C4-2B (cell line): ENCODE measurements at regions not wholly inside any gene's neighbourhood (a gene's known extent, or its start where the extent isn't known, plus 50 kb on each side); places are given as distances from the start of the nearest gene placed in this dataset.

Experiments
- H3K27ac ChIP-seq: fragments of 450-650 bp; 2 replicates; pipeline ENCODE4 v1.5.1; 2017
- CTCF ChIP-seq: fragments of 450-650 bp; conservative IDR thresholded peaks from 2 replicates; pipeline ENCODE4 v1.5.1; 2017; ENCODE audit warnings: mild to moderate bottlenecking
- ZFX ChIP-seq: fragments of 450-650 bp; IDR thresholded peaks from 2 replicates; pipeline ENCODE4 v1.6.1; 2017

DNA sequence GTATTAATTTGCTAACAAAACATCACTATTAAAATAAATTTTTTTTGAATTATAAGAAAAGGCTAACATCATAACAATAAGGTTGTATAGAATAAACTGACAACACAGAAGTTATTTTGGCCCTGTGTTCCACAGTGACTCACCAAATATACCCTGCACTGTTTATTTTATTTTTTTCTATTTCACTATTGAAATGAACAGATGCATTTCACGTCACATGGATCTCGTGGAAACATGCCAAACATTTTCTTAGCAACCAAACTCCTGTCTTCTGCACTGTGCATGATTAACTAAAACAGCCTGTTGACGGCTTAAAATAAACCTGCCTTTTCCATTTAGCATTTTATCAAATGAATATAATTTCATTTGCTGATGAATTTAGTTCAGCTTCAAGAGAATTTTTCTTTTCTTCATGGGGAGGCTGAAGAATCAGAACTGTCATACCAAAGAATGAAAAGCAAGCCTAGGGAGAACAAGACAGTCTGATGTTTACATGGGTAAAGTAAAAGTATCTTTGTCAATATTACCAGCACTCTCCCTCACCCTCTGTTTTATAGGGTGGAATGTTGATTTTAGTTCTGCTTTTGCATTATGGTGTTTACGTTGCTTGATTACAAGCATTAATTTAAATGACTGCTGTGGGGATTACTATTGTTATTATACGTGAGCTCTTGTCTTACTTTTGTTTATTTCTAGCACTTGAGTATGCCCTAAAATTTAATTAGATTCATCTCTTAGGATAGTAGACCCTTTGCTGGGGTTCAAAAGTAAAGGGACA is 115.3 kb downstream of the LCA5 start:
- no peak overlapping the region for H3K27ac ChIP-seq
- TF ChIP-seq CTCF (no peak), ZFX (no peak)

DNA sequence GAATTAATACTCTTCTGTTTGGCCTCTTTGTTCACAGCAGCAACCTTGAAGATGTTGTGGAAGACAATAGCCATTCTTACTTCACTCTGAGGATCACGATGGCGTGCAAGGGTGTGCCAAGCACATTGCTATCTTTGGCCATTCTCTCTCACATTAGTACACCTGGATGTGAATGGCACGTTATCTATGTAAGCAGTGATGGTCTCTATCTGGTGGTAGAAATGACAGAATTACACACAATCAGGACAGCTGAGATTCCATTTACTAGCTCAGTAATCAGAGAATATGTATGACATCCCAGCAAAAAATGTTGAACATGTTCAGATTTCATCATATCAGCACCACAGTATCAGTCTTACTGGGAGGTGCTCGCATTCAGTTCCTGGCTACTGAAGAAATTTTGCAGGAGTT is 116.2 kb downstream of the LCA5 start:
- no peak for TF ChIP-seq CTCF
- no peak for TF ChIP-seq ZFX
- no peak overlapping the region for H3K27ac ChIP-seq

- no peak for TF ChIP-seq CTCF
- no peak for TF ChIP-seq ZFX
- H3K27ac ChIP-seq = no peak overlapping the region
Observed at GRCh38 chr6:79420054-79420453, 117.2 kb downstream of the LCA5 start.

DNA sequence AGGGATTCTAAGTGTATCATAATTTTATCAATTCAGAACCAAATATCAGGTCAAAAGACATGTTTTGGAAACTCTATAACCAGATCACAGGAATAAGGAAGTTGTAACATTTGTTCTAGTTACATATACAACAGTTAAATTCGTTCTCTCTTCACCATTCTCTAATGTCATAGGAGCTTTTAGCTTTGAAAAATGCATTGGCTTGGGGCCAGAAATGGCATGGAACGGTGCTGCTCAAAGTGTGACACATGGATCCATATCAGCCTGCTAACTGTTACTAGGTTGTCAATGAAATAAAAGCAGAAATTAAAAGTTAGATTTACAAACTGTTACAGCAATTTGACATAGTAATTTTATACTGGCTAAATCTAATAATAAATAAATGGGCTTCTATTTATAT is 120.3 kb downstream of the LCA5 start:
- H3K27ac ChIP-seq = no peak overlapping the region

GRCh38 chr6:79413562-79414002 is 123.6 kb downstream of the LCA5 start:
- H3K27ac ChIP-seq = no peak overlapping the region
- TF ChIP-seq ZFX (no peak), CTCF (no peak)

More for the DNA sequence above, 120.3 kb downstream of the LCA5 start:
- no peak for TF ChIP-seq ZFX
- TF ChIP-seq CTCF = no peak

- no peak overlapping the region for H3K27ac ChIP-seq
- no peak for TF ChIP-seq CTCF
Observed at GRCh38 chr6:79410806-79411205, 126.4 kb downstream of the LCA5 start.

DNA sequence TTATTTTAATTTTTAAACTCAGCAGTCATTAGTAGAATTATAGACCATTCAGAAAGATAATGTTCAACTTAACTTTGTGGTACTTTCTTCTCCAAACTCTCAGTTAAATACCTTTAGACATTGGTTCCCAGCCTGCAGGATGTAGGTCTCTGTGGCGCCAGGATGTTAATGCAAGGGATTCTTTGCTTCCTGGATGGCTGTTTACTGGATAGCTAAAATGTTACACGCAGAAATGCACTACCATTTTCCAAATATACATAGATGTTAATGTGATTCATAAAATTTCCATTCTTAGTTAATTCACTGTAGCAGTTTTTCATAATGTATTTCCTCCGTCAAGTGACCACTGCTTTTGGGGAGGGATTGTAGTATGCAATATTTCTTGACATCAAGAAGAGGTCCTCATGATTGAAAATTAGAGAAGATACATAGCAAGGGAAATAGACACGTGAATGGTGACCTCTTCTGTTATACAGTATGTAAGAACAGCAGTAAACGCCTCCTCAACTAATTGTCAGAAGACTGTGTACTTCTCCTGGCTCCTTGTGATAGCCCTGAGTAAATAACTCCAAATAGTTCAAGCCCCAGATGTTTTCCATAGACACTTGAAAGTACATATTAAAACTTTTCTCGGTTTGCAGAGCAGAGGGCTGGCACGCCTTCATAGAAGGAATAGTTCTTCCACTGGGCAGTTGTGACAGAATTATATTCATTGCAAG is 128.8 kb downstream of the LCA5 start:
- TF ChIP-seq CTCF (no peak), ZFX (no peak)
- no peak overlapping the region for H3K27ac ChIP-seq
